Medulla oblongata (tissue), 1 donor: ENCODE measurements at regions not wholly inside any gene's neighbourhood (a gene's known extent, or its start where the extent isn't known, plus 50 kb on each side); places are given as distances from the start of the nearest gene placed in this dataset.

ENCODE experiments used
- DNase-seq: peaks from one replicate; pipeline ENCODE4 v3.0.0-alpha.2; 2015; ENCODE audit errors: extremely low spot score

- DNase-seq: no peak
Measured at GRCh38 chr4:19905024-19905423, 346.7 kb upstream of the SLIT2 start.

GRCh38 chr4:19888587-19888986, 363.1 kb upstream of the SLIT2 start:
- no peak for DNase-seq

- no peak for DNase-seq
Measured at GRCh38 chr4:19883841-19884240, 367.9 kb upstream of the SLIT2 start.

- no peak for DNase-seq
Measured at GRCh38 chr4:19880206-19880605, 371.5 kb upstream of the SLIT2 start.

- no peak for DNase-seq
Measured at GRCh38 chr4:19879330-19879729, 372.4 kb upstream of the SLIT2 start.

GRCh38 chr4:19857991-19858390, 393.7 kb upstream of the SLIT2 start:
- DNase-seq: no peak

- no peak for DNase-seq
Measured at GRCh38 chr4:19857380-19857779, 394.3 kb upstream of the SLIT2 start.

- no peak for DNase-seq
Measured at GRCh38 chr4:19850909-19851308, 400.8 kb upstream of the SLIT2 start.

- no peak for DNase-seq
Measured at GRCh38 chr4:19844446-19844845, 407.3 kb upstream of the SLIT2 start.

- no peak for DNase-seq
Measured at GRCh38 chr4:19842471-19842870, 409.2 kb upstream of the SLIT2 start.

GRCh38 chr4:19838858-19839257, 412.8 kb upstream of the SLIT2 start:
- DNase-seq: no peak

- no peak for DNase-seq
Measured at GRCh38 chr4:19835429-19835828, 416.3 kb upstream of the SLIT2 start.

- no peak for DNase-seq
Measured at GRCh38 chr4:19832411-19832810, 419.3 kb upstream of the SLIT2 start.

- no peak for DNase-seq
Measured at GRCh38 chr4:19831644-19832285, 419.9 kb upstream of the SLIT2 start.

GRCh38 chr4:19829101-19829500, 422.6 kb upstream of the SLIT2 start:
- DNase-seq: no peak

GRCh38 chr4:19823781-19824180, 427.9 kb upstream of the SLIT2 start:
- no peak for DNase-seq

GRCh38 chr4:19819737-19820136, 432.0 kb upstream of the SLIT2 start:
- no peak for DNase-seq

- no peak for DNase-seq
Measured at GRCh38 chr4:19809989-19810388, 441.7 kb upstream of the SLIT2 start.

- DNase-seq: no peak
Measured at GRCh38 chr4:19807505-19807904, 444.2 kb upstream of the SLIT2 start.

- no peak for DNase-seq
Measured at GRCh38 chr4:19806865-19807264, 444.8 kb upstream of the SLIT2 start.

GRCh38 chr4:19803406-19803805, 448.3 kb upstream of the SLIT2 start:
- DNase-seq: no peak

- DNase-seq: no peak
Measured at GRCh38 chr4:19793831-19794230, 457.9 kb upstream of the SLIT2 start.

- DNase-seq: peak; percentile 3
Measured at GRCh38 chr4:19791422-19792123, 460.1 kb upstream of the SLIT2 start.

GRCh38 chr4:19786616-19787015, 465.1 kb upstream of the SLIT2 start:
- no peak for DNase-seq
